Stimulated activated CD4-positive, alpha-beta T cell treated with anti-CD3 and anti-CD28 coated beads, Interleukin-15, amount 100 ng/mL, for 48 hours (primary cell): ENCODE measurements at regions not wholly inside any gene's neighbourhood (a gene's known extent, or its start where the extent isn't known, plus 50 kb on each side); places are given as distances from the start of the nearest gene placed in this dataset.
"Not testable (repeated sequence)": the region's sequence is repeated elsewhere in the genome, so short reads cannot be mapped to it uniquely, and the experiment has no call there.

Experiments
- DNase-seq, 2 donors: peaks; one replicate each; pipeline ENCODE4 v3.0.0-alpha.2; 2020; ENCODE audit warnings: low read depth in 2 of 2

GRCh38 chr3:176206809-176207208 is 990.5 kb downstream of the TBL1XR1 start:
- DNase-seq: no peak

- DNase-seq: no peak
These were observed 994.6 kb downstream of the TBL1XR1 start for GRCh38 chr3:176202652-176203051.

- DNase-seq: no peak
These were observed 1004.1 kb downstream of the TBL1XR1 start for GRCh38 chr3:176193032-176193730.

GRCh38 chr3:176190755-176191154 is 1006.5 kb downstream of the TBL1XR1 start:
- no peak for DNase-seq

GRCh38 chr3:176183181-176183580 is 1014.1 kb downstream of the TBL1XR1 start:
- DNase-seq: no peak

- DNase-seq: no peak
These were observed 1023.2 kb downstream of the TBL1XR1 start for GRCh38 chr3:176174060-176174459.

- no peak for DNase-seq
These were observed 1024.8 kb downstream of the TBL1XR1 start for GRCh38 chr3:176172492-176172891.

- DNase-seq: no peak
These were observed 1030.0 kb downstream of the TBL1XR1 start for GRCh38 chr3:176167272-176167671.

GRCh38 chr3:176160997-176161396 is 1036.3 kb downstream of the TBL1XR1 start:
- no peak for DNase-seq

GRCh38 chr3:176159796-176160195 is 1037.5 kb downstream of the TBL1XR1 start:
- no peak for DNase-seq

GRCh38 chr3:176155012-176155411 is 1042.3 kb downstream of the TBL1XR1 start:
- no peak for DNase-seq

- DNase-seq: no peak
These were observed 1047.7 kb downstream of the TBL1XR1 start for GRCh38 chr3:176149567-176149966.

- DNase-seq: no peak
These were observed 1050.0 kb downstream of the TBL1XR1 start for GRCh38 chr3:176147251-176147650.

- no peak for DNase-seq
These were observed 1055.4 kb downstream of the TBL1XR1 start for GRCh38 chr3:176141837-176142236.

GRCh38 chr3:176120507-176120906 is 1076.8 kb downstream of the TBL1XR1 start:
- DNase-seq: no peak

- DNase-seq: no peak
These were observed 1077.5 kb downstream of the TBL1XR1 start for GRCh38 chr3:176119826-176120225.

- DNase-seq: no peak
These were observed 1090.9 kb downstream of the TBL1XR1 start for GRCh38 chr3:176106380-176106779.

GRCh38 chr3:176097027-176097426 is 1100.3 kb downstream of the TBL1XR1 start:
- DNase-seq: no peak

- not testable (repeated sequence) for DNase-seq
These were observed 1103.4 kb downstream of the TBL1XR1 start for GRCh38 chr3:176093892-176094291.

- DNase-seq: no peak
These were observed 1106.6 kb downstream of the TBL1XR1 start for GRCh38 chr3:176090727-176091126.

- DNase-seq: no peak
These were observed 1108.3 kb downstream of the TBL1XR1 start for GRCh38 chr3:176088962-176089383.

- DNase-seq: no peak
These were observed 1110.1 kb downstream of the TBL1XR1 start for GRCh38 chr3:176087066-176087697.

GRCh38 chr3:176079785-176080184 is 1117.5 kb downstream of the TBL1XR1 start:
- DNase-seq: no peak

- no peak for DNase-seq
These were observed 1118.4 kb downstream of the TBL1XR1 start for GRCh38 chr3:176078906-176079305.
